Caco-2 (cell line): ENCODE measurements at regions not wholly inside any gene's neighbourhood (a gene's known extent, or its start where the extent isn't known, plus 50 kb on each side); places are given as distances from the start of the nearest gene placed in this dataset.

ENCODE experiments used
- BruUV-seq: library from RNA; stranded (reverse); fragments of 400-500 nt; replicated peaks from 2 replicates; lab custom pipeline; 2021; lab: Mats Ljungman, UMichigan
- CTCF ChIA-PET: fragments of 300-600 bp; sonication (Branson Sonifier 250); formaldehyde crosslinking; loops from one replicate; lab custom pipeline; 2022; ENCODE audit warnings: antibody characterized with exemption; lab: Charles Lee
- POLR2A ChIA-PET: fragments of 300-600 bp; sonication (Branson Sonifier 250); formaldehyde crosslinking; loops from one replicate; lab custom pipeline; 2022; ENCODE audit warnings: antibody characterized with exemption; lab: Charles Lee
- DNase-seq, 2 experiments: peaks; one replicate each; pipeline versions ENCODE4 v3.0.0 to v3.0.0-alpha.2; 2020 to 2022
- H3K27me3 ChIP-seq: replicated peaks from 2 replicates; pipeline ENCODE4 v1.6.0; 2011; ENCODE audit warnings: low read length; ENCODE audit not compliant: control insufficient read depth, insufficient read depth
- H3K36me3 ChIP-seq: 2 replicates; pipeline ENCODE4 v1.5.1; 2011; ENCODE audit warnings: low read length; ENCODE audit not compliant: control insufficient read depth, insufficient read depth
- H3K4me1 ChIP-seq: fragments of 250-450 bp; sonication (Bioruptor Pico); 2 replicates; pipeline ENCODE4 v1.5.1; 2020; ENCODE audit warnings: mild to moderate bottlenecking
- H3K4me3 ChIP-seq: 2 replicates; pipeline ENCODE4 v1.5.1; 2011; ENCODE audit warnings: low read depth, mild to moderate bottlenecking, control low read depth, low read length
- H3K9me3 ChIP-seq: fragments of 250-450 bp; sonication (Bioruptor Pico); 2 replicates; pipeline ENCODE4 v1.5.1; 2020; ENCODE audit warnings: mild to moderate bottlenecking, moderate library complexity
- H3K27ac Mint-ChIP-seq: one replicate; pipeline ENCODE4 v1.8.0; 2022; ENCODE audit warnings: mixed read lengths; ENCODE audit not compliant: unreplicated experiment
- H3K27me3 Mint-ChIP-seq: one replicate; pipeline ENCODE4 v1.8.0; 2022; ENCODE audit warnings: mixed read lengths; ENCODE audit not compliant: insufficient read depth, unreplicated experiment
- H3K36me3 Mint-ChIP-seq: one replicate; pipeline ENCODE4 v1.8.0; 2022; ENCODE audit warnings: mild to moderate bottlenecking, mixed read lengths; ENCODE audit not compliant: insufficient read depth, unreplicated experiment
- H3K4me1 Mint-ChIP-seq: one replicate; pipeline ENCODE4 v1.8.0; 2022; ENCODE audit warnings: low read depth, mixed read lengths; ENCODE audit not compliant: unreplicated experiment
- H3K4me3 Mint-ChIP-seq: one replicate; pipeline ENCODE4 v1.8.0; 2022; ENCODE audit warnings: mild to moderate bottlenecking, moderate library complexity, mixed read lengths; ENCODE audit not compliant: unreplicated experiment
- H3K9me3 Mint-ChIP-seq: one replicate; pipeline ENCODE4 v1.8.0; 2022; ENCODE audit warnings: mixed read lengths; ENCODE audit not compliant: unreplicated experiment
- intact Hi-C: fragments of 100-400 bp; cut with micrococcal nuclease; formaldehyde crosslinking; loops from one replicate; pipeline ENCODE4 v1.10.0; 2022; ENCODE audit not compliant: unreplicated experiment
- TF ChIP-seq, protein P1 (sequence below), 2 experiments: fragments of 200-600 bp in 1 of 2; IDR thresholded peaks; 1 replicate in 1 of 2; 2 replicates in 1 of 2; pipeline versions ENCODE4 v1.5.1 to v1.8.0; 2011 to 2022; ENCODE audit warnings: antibody characterized with exemption in 1 of 2, control low read depth in 1 of 2, inconsistent platforms in 1 of 2, low read depth in 1 of 2, low read length in 1 of 2, mild to moderate bottlenecking in 1 of 2, moderate library complexity in 1 of 2; ENCODE audit not compliant: insufficient read depth in 1 of 2, severe bottlenecking in 1 of 2, unreplicated experiment in 1 of 2

GRCh38 chr2:226466124-226466523 is 333.5 kb downstream of the IRS1 start:
- H3K4me3 Mint-ChIP-seq, result no peak overlapping the region
- H3K9me3 ChIP-seq, result peaks cover 4% of the 10 kb centered on the region; the same call in 1 of the 2 replicates
- TF ChIP-seq, protein P1, sequence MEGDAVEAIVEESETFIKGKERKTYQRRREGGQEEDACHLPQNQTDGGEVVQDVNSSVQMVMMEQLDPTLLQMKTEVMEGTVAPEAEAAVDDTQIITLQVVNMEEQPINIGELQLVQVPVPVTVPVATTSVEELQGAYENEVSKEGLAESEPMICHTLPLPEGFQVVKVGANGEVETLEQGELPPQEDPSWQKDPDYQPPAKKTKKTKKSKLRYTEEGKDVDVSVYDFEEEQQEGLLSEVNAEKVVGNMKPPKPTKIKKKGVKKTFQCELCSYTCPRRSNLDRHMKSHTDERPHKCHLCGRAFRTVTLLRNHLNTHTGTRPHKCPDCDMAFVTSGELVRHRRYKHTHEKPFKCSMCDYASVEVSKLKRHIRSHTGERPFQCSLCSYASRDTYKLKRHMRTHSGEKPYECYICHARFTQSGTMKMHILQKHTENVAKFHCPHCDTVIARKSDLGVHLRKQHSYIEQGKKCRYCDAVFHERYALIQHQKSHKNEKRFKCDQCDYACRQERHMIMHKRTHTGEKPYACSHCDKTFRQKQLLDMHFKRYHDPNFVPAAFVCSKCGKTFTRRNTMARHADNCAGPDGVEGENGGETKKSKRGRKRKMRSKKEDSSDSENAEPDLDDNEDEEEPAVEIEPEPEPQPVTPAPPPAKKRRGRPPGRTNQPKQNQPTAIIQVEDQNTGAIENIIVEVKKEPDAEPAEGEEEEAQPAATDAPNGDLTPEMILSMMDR (IDR thresholded peaks at IDR 0.05; ENCODE audit: insufficient read depth in 1 of 2, low read depth in 1 of 2, low read length in 1 of 2, severe bottlenecking in 1 of 2, unreplicated experiment in 1 of 2), result no peak
- H3K36me3 ChIP-seq, result no peaks in the 10 kb centered on the region
- H3K4me1 Mint-ChIP-seq, result no peaks in the 10 kb centered on the region
- H3K27me3 Mint-ChIP-seq, result no peaks in the 10 kb centered on the region
- CTCF ChIA-PET, result no interaction called here
- peaks cover 25% of the 10 kb centered on the region for H3K4me1 ChIP-seq
- no peak overlapping the region for H3K27ac Mint-ChIP-seq
- no peak for DNase-seq
- intact Hi-C loops, result loop anchor here (2.0 kb wide), 1 partner anchor 19 kb away; no protein-coding TSS in a partner anchor
- no TSS peak for BruUV-seq
- H3K4me3 ChIP-seq, result no peak overlapping the region
- H3K9me3 Mint-ChIP-seq, result no peaks in the 10 kb centered on the region
- H3K36me3 Mint-ChIP-seq, result no peaks in the 10 kb centered on the region
- H3K27me3 ChIP-seq, result no peaks in the 10 kb centered on the region
- POLR2A ChIA-PET, result no interaction called here

DNA sequence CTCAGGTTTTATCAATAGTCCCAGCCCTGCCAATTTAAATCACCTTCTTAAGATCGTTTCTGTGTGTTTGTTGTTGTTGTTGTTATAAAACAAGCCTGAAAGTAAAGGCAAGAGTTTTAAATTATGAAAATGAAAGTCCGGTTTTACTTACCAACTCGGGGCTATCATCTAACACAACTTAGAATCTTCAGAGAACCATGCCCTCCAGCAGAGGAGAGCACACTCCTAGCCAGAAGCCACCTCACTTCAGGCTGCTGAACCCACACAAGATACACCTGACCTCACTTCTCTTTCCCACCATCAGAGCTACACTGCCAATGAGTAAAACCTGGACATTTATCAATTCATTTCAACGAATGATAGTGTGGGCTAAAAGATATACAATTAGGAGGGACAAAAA is 335.2 kb downstream of the IRS1 start:
- POLR2A ChIA-PET, result no interaction called here
- Histone ChIP-seq H3K36me3 (no peaks in the 10 kb centered on the region), H3K4me3 (no peak overlapping the region), H3K9me3 (peaks cover 4% of the 10 kb centered on the region; the same call in 1 of the 2 replicates), H3K4me1 (peaks cover 25% of the 10 kb centered on the region), H3K27me3 (no peaks in the 10 kb centered on the region)
- BruUV-seq, result no TSS peak
- intact Hi-C loops, result no loop called here
- Mint-ChIP-seq H3K36me3 (no peaks in the 10 kb centered on the region), H3K4me3 (no peak overlapping the region), H3K4me1 (no peaks in the 10 kb centered on the region), H3K27ac (no peak overlapping the region), H3K9me3 (no peaks in the 10 kb centered on the region), H3K27me3 (no peaks in the 10 kb centered on the region)
- TF ChIP-seq, protein P1 (IDR thresholded peaks at IDR 0.05; ENCODE audit: insufficient read depth in 1 of 2, low read depth in 1 of 2, low read length in 1 of 2, severe bottlenecking in 1 of 2, unreplicated experiment in 1 of 2), result no peak
- no peak for DNase-seq
- CTCF ChIA-PET, result no interaction called here

GRCh38 chr2:226463154-226463553 is 336.5 kb downstream of the IRS1 start:
- H3K4me3 ChIP-seq, result no peak overlapping the region
- no peaks in the 10 kb centered on the region for H3K4me1 Mint-ChIP-seq
- H3K9me3 ChIP-seq, result peaks cover 4% of the 10 kb centered on the region; the same call in 1 of the 2 replicates
- ChIA-PET POLR2A (no interaction called here), CTCF (no interaction called here)
- no peaks in the 10 kb centered on the region for H3K36me3 Mint-ChIP-seq
- H3K9me3 Mint-ChIP-seq, result no peaks in the 10 kb centered on the region
- H3K4me1 ChIP-seq, result peaks cover 25% of the 10 kb centered on the region
- no peak overlapping the region for H3K27ac Mint-ChIP-seq
- intact Hi-C loops, result no loop called here
- no TSS peak for BruUV-seq
- TF ChIP-seq, protein P1 (IDR thresholded peaks at IDR 0.05; ENCODE audit: insufficient read depth in 1 of 2, low read depth in 1 of 2, low read length in 1 of 2, severe bottlenecking in 1 of 2, unreplicated experiment in 1 of 2), result no peak
- no peaks in the 10 kb centered on the region for H3K27me3 ChIP-seq
- no peak for DNase-seq
- H3K27me3 Mint-ChIP-seq, result no peaks in the 10 kb centered on the region
- H3K4me3 Mint-ChIP-seq, result no peak overlapping the region
- no peaks in the 10 kb centered on the region for H3K36me3 ChIP-seq
